ENCODE measurements at regions not wholly inside any gene's neighbourhood (a gene's known extent, or its start where the extent isn't known, plus 50 kb on each side); places are given as distances from the start of the nearest gene placed in this dataset.

DNA sequence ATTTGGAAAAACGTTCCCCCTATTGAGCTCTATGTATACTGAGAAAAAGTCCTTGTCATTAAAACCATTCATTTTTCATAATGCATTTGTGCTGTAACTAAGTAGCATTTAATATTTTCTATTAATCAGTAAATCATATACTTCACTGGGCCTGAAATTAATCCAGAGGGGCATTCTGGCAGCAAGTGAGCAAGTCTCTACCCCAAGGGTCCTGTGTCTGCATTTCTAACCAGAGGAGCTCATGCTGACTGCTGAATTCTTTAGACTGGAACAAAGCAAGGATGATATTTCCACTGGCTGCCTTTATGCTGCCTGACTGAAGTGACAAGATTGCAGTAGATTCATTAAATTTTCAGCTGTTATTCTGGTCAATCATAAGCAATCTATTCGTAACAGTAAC, 246.5 kb downstream of the SLITRK2 start:
- H3K23ac ChIP-seq (ENCODE audit: insufficient read length) = no peak overlapping the region
- no peak overlapping the region for H3K18ac ChIP-seq (ENCODE audit: extremely low read depth, low read length)
- H3K4me2 ChIP-seq (ENCODE audit: insufficient read depth in 1 of 2, low read depth in 2 of 2, low read length in 2 of 2) = no peak overlapping the region
- no peak overlapping the region for H2BK120ac ChIP-seq (replicated peaks; ENCODE audit: low read depth, low read length)
- H2AFZ ChIP-seq (ENCODE audit: low read length) = no peak overlapping the region
- H4K20me1 ChIP-seq (replicated peaks in 1 of 2; ENCODE audit: control insufficient read depth in 1 of 2, insufficient read depth in 2 of 2, low read length in 2 of 2) = no peaks in the 10 kb centered on the region
- no peak overlapping the region for H2BK20ac ChIP-seq (ENCODE audit: low read length)
- H3K27ac ChIP-seq (ENCODE audit: low read depth, low read length) = no peak overlapping the region
- H3K36me3 ChIP-seq (ENCODE audit: control insufficient read depth in 2 of 4, insufficient read depth in 4 of 4, low read length in 3 of 4) = no peaks in the 10 kb centered on the region
- H2AK5ac ChIP-seq (ENCODE audit: low read depth, low read length) = no peak overlapping the region
- no peak overlapping the region for H2BK5ac ChIP-seq (ENCODE audit: low read depth, low read length)
- CTCF ChIA-PET (ENCODE audit: partially characterized antibody) = no interaction called here
- H3K9me3 ChIP-seq (ENCODE audit: insufficient read depth in 2 of 2, low read depth in 1 of 2, low read length in 1 of 2) = no peaks in the 10 kb centered on the region
- H3K27me3 ChIP-seq (replicated peaks in 1 of 4; ENCODE audit: control insufficient read depth in 3 of 4, extremely low read depth in 1 of 4, insufficient read depth in 3 of 4, low read length in 3 of 4) = no peaks in the 10 kb centered on the region
- no peak overlapping the region for H2BK15ac ChIP-seq (ENCODE audit: low read length)
- POLR2A ChIA-PET (ENCODE audit: partially characterized antibody) = no interaction called here
- no peak overlapping the region for H3K56ac ChIP-seq (replicated peaks; ENCODE audit: insufficient read length, low read depth, low read length)
- H3K14ac ChIP-seq (ENCODE audit: insufficient read length) = no peak overlapping the region
- no peak for FAIRE-seq
- no peak for DNase-seq (ENCODE audit: low read depth in 1 of 2, low spot score in 2 of 2)
- no peaks in the 10 kb centered on the region for H3K4me1 ChIP-seq (replicated peaks in 1 of 4; ENCODE audit: control insufficient read depth in 3 of 4, insufficient read depth in 4 of 4, low read length in 3 of 4)
- H4K5ac ChIP-seq (ENCODE audit: insufficient read length, low read depth, low read length) = no peak overlapping the region
- H3K4ac ChIP-seq (replicated peaks; ENCODE audit: insufficient read length, low read depth, low read length) = no peak overlapping the region
- H2BK12ac ChIP-seq (ENCODE audit: low read depth, low read length) = no peak overlapping the region
- H4K91ac ChIP-seq (replicated peaks; ENCODE audit: insufficient read length, low read length) = no peak overlapping the region
- WGBS, 2 experiments (ENCODE audit: extremely low coverage in 1 of 2, insufficient coverage in 1 of 2, insufficient read length in 1 of 2, insufficient replicate concordance in 2 of 2, low coverage in 1 of 2, low lambda C conversion rate in 2 of 2, missing lambda C conversion rate in 1 of 2) = 70% methylated on average over 2 of the region's 2 CpGs; no CpG with 5 or more reads in 1 of the 2 experiments
- no peaks in the 10 kb centered on the region for H3K79me2 ChIP-seq (ENCODE audit: control insufficient read depth in 1 of 2, insufficient read depth in 2 of 2, low read length in 2 of 2)
- H3K4me3 ChIP-seq (ENCODE audit: extremely low read depth in 1 of 4, insufficient read depth in 2 of 4, low read depth in 3 of 4, low read length in 4 of 4) = no peak overlapping the region
- no peak overlapping the region for H3K9ac ChIP-seq (replicated peaks in 1 of 4; ENCODE audit: extremely low read depth in 1 of 4, low read depth in 3 of 4, low read length in 3 of 4)
- H3K79me1 ChIP-seq (ENCODE audit: low read depth, low read length) = no peaks in the 10 kb centered on the region
- no peak for TF ChIP-seq POLR2A (IDR thresholded peaks at IDR 0.05; ENCODE audit: control extremely low read depth in 1 of 2, low read depth in 2 of 2, low read length in 2 of 2)
- no peak for TF ChIP-seq SP4 (IDR thresholded peaks at IDR 0.05; ENCODE audit: low read length)
- H4K8ac ChIP-seq (ENCODE audit: extremely low read depth, insufficient read depth, low read length) = no peak overlapping the region
- H3K23me2 ChIP-seq (ENCODE audit: low read depth, low read length) = no peaks in the 10 kb centered on the region
